ENCODE measurements at regions not wholly inside any gene's neighbourhood (a gene's known extent, or its start where the extent isn't known, plus 50 kb on each side); places are given as distances from the start of the nearest gene placed in this dataset.

GRCh38 chr10:8180360-8181109 lies 126.0 kb downstream of the GATA3 start:
- H3K27ac Mint-ChIP-seq: peak overlapping the region; percentile 98
- peaks cover 2% of the 10 kb centered on the region for H3K36me3 Mint-ChIP-seq (ENCODE audit: low read depth)
- no peak for ATAC-seq
- H3K9me3 ChIP-seq (ENCODE audit: control insufficient read depth, low read length, poor library complexity, severe bottlenecking): no peaks in the 10 kb centered on the region
- H3K27me3 Mint-ChIP-seq: no peaks in the 10 kb centered on the region
- no peak overlapping the region for H3K4me3 Mint-ChIP-seq
- no peak for DNase-seq
- peaks cover 29% of the 10 kb centered on the region for H3K4me1 Mint-ChIP-seq

GRCh38 chr10:8181496-8182157 lies 127.1 kb downstream of the GATA3 start:
- ATAC-seq (no peak), DNase-seq (no peak)
- no peaks in the 10 kb centered on the region for H3K27me3 Mint-ChIP-seq
- peaks cover 29% of the 10 kb centered on the region for H3K4me1 Mint-ChIP-seq
- H3K36me3 Mint-ChIP-seq (ENCODE audit: low read depth): peaks cover 2% of the 10 kb centered on the region
- H3K4me3 Mint-ChIP-seq: no peak overlapping the region
- H3K9me3 ChIP-seq (ENCODE audit: control insufficient read depth, low read length, poor library complexity, severe bottlenecking): no peaks in the 10 kb centered on the region
- H3K27ac Mint-ChIP-seq: peak overlapping the region; percentile 98

- H3K36me3 Mint-ChIP-seq (ENCODE audit: low read depth): peaks cover 2% of the 10 kb centered on the region
- peaks cover 29% of the 10 kb centered on the region for H3K4me1 Mint-ChIP-seq
- no peak for ATAC-seq
- peak overlapping the region; percentile 75 for H3K4me3 Mint-ChIP-seq
- DNase-seq: no peak
- no peaks in the 10 kb centered on the region for H3K27me3 Mint-ChIP-seq
- no peaks in the 10 kb centered on the region for H3K9me3 ChIP-seq (ENCODE audit: control insufficient read depth, low read length, poor library complexity, severe bottlenecking)
- H3K27ac Mint-ChIP-seq: peak overlapping the region; percentile 98
Observed at GRCh38 chr10:8182806-8183205, 128.3 kb downstream of the GATA3 start.

- peak overlapping the region; percentile 75 for H3K4me3 Mint-ChIP-seq
- peak overlapping the region; percentile 98 for H3K27ac Mint-ChIP-seq
- H3K9me3 ChIP-seq (ENCODE audit: control insufficient read depth, low read length, poor library complexity, severe bottlenecking): no peaks in the 10 kb centered on the region
Observed at GRCh38 chr10:8183241-8183704, 128.8 kb downstream of the GATA3 start.

GRCh38 chr10:8187171-8187666 lies 132.7 kb downstream of the GATA3 start:
- no peak overlapping the region for H3K4me3 Mint-ChIP-seq
- no peaks in the 10 kb centered on the region for H3K27me3 Mint-ChIP-seq
- H3K27ac Mint-ChIP-seq: no peak overlapping the region
- peaks cover 2% of the 10 kb centered on the region for H3K36me3 Mint-ChIP-seq (ENCODE audit: low read depth)
- ATAC-seq (no peak), DNase-seq (no peak)
- no peaks in the 10 kb centered on the region for H3K9me3 ChIP-seq (ENCODE audit: control insufficient read depth, low read length, poor library complexity, severe bottlenecking)
- H3K4me1 Mint-ChIP-seq: peaks cover 33% of the 10 kb centered on the region

More at GRCh38 chr10:8183241-8183704, 128.8 kb downstream of the GATA3 start:
- Mint-ChIP-seq H3K36me3 (ENCODE audit: low read depth) (peaks cover 2% of the 10 kb centered on the region), H3K27me3 (no peaks in the 10 kb centered on the region), H3K4me1 (peaks cover 33% of the 10 kb centered on the region)
- peak; percentile 97 for ATAC-seq
- peak; percentile 19 to 48 (median 45) for DNase-seq

GRCh38 chr10:8189458-8189857 lies 135.0 kb downstream of the GATA3 start:
- no peaks in the 10 kb centered on the region for H3K27me3 Mint-ChIP-seq
- H3K9me3 ChIP-seq (ENCODE audit: control insufficient read depth, low read length, poor library complexity, severe bottlenecking): no peaks in the 10 kb centered on the region
- H3K27ac Mint-ChIP-seq: peak overlapping the region; percentile 39
- H3K4me3 Mint-ChIP-seq: peak overlapping the region; percentile 2
- DNase-seq: no peak
- peaks cover 18% of the 10 kb centered on the region for H3K4me1 Mint-ChIP-seq
- peaks cover 2% of the 10 kb centered on the region for H3K36me3 Mint-ChIP-seq (ENCODE audit: low read depth)
- no peak for ATAC-seq

- Mint-ChIP-seq H3K27ac (no peak overlapping the region), H3K36me3 (ENCODE audit: low read depth) (no peaks in the 10 kb centered on the region), H3K4me1 (peaks cover 14% of the 10 kb centered on the region), H3K4me3 (no peak overlapping the region), H3K27me3 (no peaks in the 10 kb centered on the region)
- H3K9me3 ChIP-seq (ENCODE audit: control insufficient read depth, low read length, poor library complexity, severe bottlenecking): no peaks in the 10 kb centered on the region
- ATAC-seq (no peak), DNase-seq (no peak)
Observed at GRCh38 chr10:8192301-8192700, 137.8 kb downstream of the GATA3 start.

GRCh38 chr10:8193546-8193945 lies 139.1 kb downstream of the GATA3 start:
- Mint-ChIP-seq H3K36me3 (ENCODE audit: low read depth) (no peaks in the 10 kb centered on the region), H3K27ac (no peak overlapping the region), H3K4me1 (peaks cover 9% of the 10 kb centered on the region), H3K4me3 (no peak overlapping the region), H3K27me3 (no peaks in the 10 kb centered on the region)
- no peak for DNase-seq
- no peaks in the 10 kb centered on the region for H3K9me3 ChIP-seq (ENCODE audit: control insufficient read depth, low read length, poor library complexity, severe bottlenecking)
- no peak for ATAC-seq

GRCh38 chr10:8194050-8194449 lies 139.6 kb downstream of the GATA3 start:
- no peaks in the 10 kb centered on the region for H3K27me3 Mint-ChIP-seq
- H3K27ac Mint-ChIP-seq: no peak overlapping the region
- no peaks in the 10 kb centered on the region for H3K36me3 Mint-ChIP-seq (ENCODE audit: low read depth)
- ATAC-seq (no peak), DNase-seq (no peak)
- H3K4me1 Mint-ChIP-seq: peaks cover 8% of the 10 kb centered on the region
- no peak overlapping the region for H3K4me3 Mint-ChIP-seq
- H3K9me3 ChIP-seq (ENCODE audit: control insufficient read depth, low read length, poor library complexity, severe bottlenecking): no peaks in the 10 kb centered on the region

- Mint-ChIP-seq H3K27ac (peak overlapping the region; percentile 5), H3K4me1 (peaks cover 4% of the 10 kb centered on the region), H3K36me3 (ENCODE audit: low read depth) (no peaks in the 10 kb centered on the region), H3K4me3 (no peak overlapping the region), H3K27me3 (no peaks in the 10 kb centered on the region)
- ATAC-seq (no peak), DNase-seq (no peak)
- no peaks in the 10 kb centered on the region for H3K9me3 ChIP-seq (ENCODE audit: control insufficient read depth, low read length, poor library complexity, severe bottlenecking)
Observed at GRCh38 chr10:8206882-8207281, 152.4 kb downstream of the GATA3 start.

- no peaks in the 10 kb centered on the region for H3K36me3 Mint-ChIP-seq (ENCODE audit: low read depth)
- no peaks in the 10 kb centered on the region for H3K9me3 ChIP-seq (ENCODE audit: control insufficient read depth, low read length, poor library complexity, severe bottlenecking)
- no peak overlapping the region for H3K27ac Mint-ChIP-seq
- DNase-seq: no peak
- no peaks in the 10 kb centered on the region for H3K27me3 Mint-ChIP-seq
- H3K4me3 Mint-ChIP-seq: no peak overlapping the region
- ATAC-seq: no peak
- peaks cover 13% of the 10 kb centered on the region for H3K4me1 Mint-ChIP-seq
Observed at GRCh38 chr10:8211631-8212030, 157.1 kb downstream of the GATA3 start.

GRCh38 chr10:8213735-8214134 lies 159.2 kb downstream of the GATA3 start:
- H3K9me3 ChIP-seq (ENCODE audit: control insufficient read depth, low read length, poor library complexity, severe bottlenecking): no peaks in the 10 kb centered on the region
- Mint-ChIP-seq H3K27me3 (no peaks in the 10 kb centered on the region), H3K4me3 (no peak overlapping the region), H3K36me3 (ENCODE audit: low read depth) (no peaks in the 10 kb centered on the region), H3K27ac (peak overlapping the region; percentile 29), H3K4me1 (peaks cover 20% of the 10 kb centered on the region)
- DNase-seq (no peak), ATAC-seq (no peak)

GRCh38 chr10:8214587-8214986 lies 160.1 kb downstream of the GATA3 start:
- H3K36me3 Mint-ChIP-seq (ENCODE audit: low read depth): no peaks in the 10 kb centered on the region
- no peaks in the 10 kb centered on the region for H3K27me3 Mint-ChIP-seq

More at GRCh38 chr10:8214587-8214986, 160.1 kb downstream of the GATA3 start:
- Mint-ChIP-seq H3K4me1 (peaks cover 20% of the 10 kb centered on the region), H3K27ac (no peak overlapping the region), H3K4me3 (no peak overlapping the region)
- ATAC-seq: no peak
- DNase-seq: no peak
- no peaks in the 10 kb centered on the region for H3K9me3 ChIP-seq (ENCODE audit: control insufficient read depth, low read length, poor library complexity, severe bottlenecking)
